HepG2 (cell line): ENCODE measurements at regions not wholly inside any gene's neighbourhood (a gene's known extent, or its start where the extent isn't known, plus 50 kb on each side); places are given as distances from the start of the nearest gene placed in this dataset.

Experiments
- ATAC-seq: fragments of 200-7000 bp; cut with Tn5 transposase; 3 replicates; pipeline ENCODE4 v1.9.1; 2020; ENCODE audit warnings: mild to moderate bottlenecking, moderate library complexity
- BruUV-seq: library from RNA; stranded (reverse); fragments of 400-500 nt; replicated peaks from 2 replicates; lab custom pipeline; 2021; lab: Mats Ljungman, UMichigan
- CTCF ChIA-PET: fragments of 300-600 bp; formaldehyde crosslinking; extraction: SDS; loops from one replicate; lab custom pipeline; 2021; ENCODE audit warnings: low total read pairs, inconsistent platforms, low intra/inter-chr PET ratio; lab: Yijun Ruan, JAX
- POLR2A ChIA-PET: fragments of 350-600 bp; sonication (Branson Sonifier 250); formaldehyde crosslinking; loops from one replicate; lab custom pipeline; 2020; ENCODE audit warnings: antibody characterized with exemption, inconsistent platforms; lab: Yijun Ruan, JAX
- DNase-seq: peaks from one replicate; pipeline ENCODE4 v3.0.0-alpha.2; 2015; ENCODE audit warnings: low spot score
- FAIRE-seq: peaks from 3 replicates; lab custom pipeline; 2011; peaks lifted over from hg19 to GRCh38; lab: Jason Lieb, UNC
- H2AFZ ChIP-seq: one replicate; pipeline ENCODE4 v1.6.1; 2011; ENCODE audit warnings: low read length, inconsistent platforms
- H3K27ac ChIP-seq: fragments of 300-600 bp; 3 replicates; pipeline ENCODE4 v1.8.0; 2011; ENCODE audit warnings: mixed run types, mild to moderate bottlenecking, mixed read lengths, low read length, inconsistent platforms; ENCODE audit not compliant: insufficient read depth; ENCODE audit errors: extremely low read length
- H3K27me3 ChIP-seq, 2 experiments: fragments of 200-600 bp in 1 of 2; 2 replicates in 1 of 2; 3 replicates in 1 of 2; pipeline versions ENCODE4 v1.6.0 to v1.8.0; 2011; ENCODE audit warnings: low read length in 2 of 2, mild to moderate bottlenecking in 2 of 2, moderate library complexity in 2 of 2, inconsistent platforms in 1 of 2; ENCODE audit not compliant: insufficient read depth in 2 of 2, control insufficient read depth in 1 of 2
- H3K36me3 ChIP-seq, 2 experiments: fragments of 200-600 bp in 1 of 2; replicated peaks in 1 of 2; 2 replicates in 1 of 2; 3 replicates in 1 of 2; pipeline versions ENCODE4 v1.5.1 to v1.8.0; 2011; ENCODE audit warnings: low read length in 2 of 2, inconsistent platforms in 1 of 2; ENCODE audit not compliant: insufficient read depth in 2 of 2, control insufficient read depth in 1 of 2
- H3K4me1 ChIP-seq: 2 replicates; pipeline ENCODE4 v1.5.1; 2012; ENCODE audit warnings: low read length, inconsistent platforms; ENCODE audit not compliant: insufficient read depth
- H3K4me2 ChIP-seq: 2 replicates; pipeline ENCODE4 v1.6.0; 2011; ENCODE audit warnings: low read depth, low read length, inconsistent platforms
- H3K4me3 ChIP-seq, 3 experiments: fragments of 200-600 bp in 1 of 3; sonication (generic), shearing (Covaris generic) in 1 of 3; replicated peaks in 1 of 3; 2 replicates each; pipeline ENCODE4 v1.5.1; 2011 to 2016; ENCODE audit warnings: low read length in 3 of 3, inconsistent platforms in 2 of 3, low read depth in 2 of 3, mild to moderate bottlenecking in 2 of 3, control low read depth in 1 of 3, mixed read lengths in 1 of 3; ENCODE audit not compliant: insufficient read depth in 1 of 3
- H3K79me2 ChIP-seq: one replicate; pipeline ENCODE4 v1.6.1; 2011; ENCODE audit warnings: low read length, inconsistent platforms; ENCODE audit not compliant: insufficient read depth
- H3K9ac ChIP-seq: 2 replicates; pipeline ENCODE4 v1.6.0; 2011; ENCODE audit warnings: mild to moderate bottlenecking, low read depth, low read length, inconsistent platforms; ENCODE audit not compliant: insufficient read depth
- H3K9me3 ChIP-seq: 2 replicates; pipeline ENCODE4 v1.5.1; 2012; ENCODE audit warnings: mild to moderate bottlenecking, low read length
- H4K20me1 ChIP-seq: 2 replicates; pipeline ENCODE4 v1.6.0; 2011; ENCODE audit warnings: inconsistent platforms, mild to moderate bottlenecking, low read length, moderate library complexity; ENCODE audit not compliant: insufficient read depth
- DNMT1 ChIP-seq: sonication (generic); formaldehyde crosslinking; IDR thresholded peaks from 2 replicates; pipeline ENCODE4 v1.5.1; 2020; ENCODE audit warnings: mild to moderate bottlenecking, missing genetic modification reagents
- DRAP1 ChIP-seq: IDR thresholded peaks from 2 replicates; pipeline ENCODE4 v1.6.1; 2016; ENCODE audit warnings: missing genetic modification reagents, missing compliant biosample characterization
- ESRRA ChIP-seq: sonication (generic); formaldehyde crosslinking; IDR thresholded peaks from 2 replicates; pipeline ENCODE4 v1.5.1; 2020; ENCODE audit warnings: mild to moderate bottlenecking, low read depth, missing genetic modification reagents
- ETV5 ChIP-seq: IDR thresholded peaks from 2 replicates; pipeline ENCODE4 v1.6.1; 2018; ENCODE audit warnings: missing biosample characterization, missing genetic modification reagents, inconsistent platforms, borderline replicate concordance
- HIVEP1 ChIP-seq: sonication (generic); formaldehyde crosslinking; IDR thresholded peaks from 2 replicates; pipeline ENCODE4 v1.4.0; 2020; ENCODE audit warnings: mild to moderate bottlenecking, missing genetic modification reagents
- HNRNPK ChIP-seq: fragments of 200-400 bp; formaldehyde crosslinking; IDR thresholded peaks from 2 replicates; pipeline ENCODE4 v1.6.1; 2018; ENCODE audit warnings: low read length, low read depth, moderate library complexity, mild to moderate bottlenecking; ENCODE audit not compliant: poor library complexity, severe bottlenecking
- SP2 ChIP-seq: sonication (generic); formaldehyde crosslinking; IDR thresholded peaks from 2 replicates; pipeline ENCODE4 v1.5.1; 2020; ENCODE audit warnings: mild to moderate bottlenecking, missing genetic modification reagents
- ZBTB2 ChIP-seq: sonication (generic); formaldehyde crosslinking; IDR thresholded peaks from 2 replicates; pipeline ENCODE4 v1.8.0; 2022; ENCODE audit warnings: low read depth, missing genetic modification reagents
- ZBTB43 ChIP-seq: sonication (generic); formaldehyde crosslinking; conservative IDR thresholded peaks from 2 replicates; pipeline ENCODE4 v1.4.0; 2020; ENCODE audit warnings: missing genetic modification reagents
- ZNF275 ChIP-seq: sonication (generic); formaldehyde crosslinking; IDR thresholded peaks from 2 replicates; pipeline ENCODE4 v1.8.0; 2022; ENCODE audit warnings: missing genetic modification reagents, mild to moderate bottlenecking, inconsistent platforms, borderline replicate concordance
- ZNF44 ChIP-seq: sonication (generic); formaldehyde crosslinking; IDR thresholded peaks from 2 replicates; pipeline ENCODE4 v1.5.1; 2020; ENCODE audit warnings: mild to moderate bottlenecking, missing genetic modification reagents
- ZNF639 ChIP-seq: conservative IDR thresholded peaks from 2 replicates; pipeline ENCODE4 v1.6.1; 2018; ENCODE audit warnings: missing genetic modification reagents
- ZNF660 ChIP-seq: sonication (generic); formaldehyde crosslinking; IDR thresholded peaks from 2 replicates; pipeline ENCODE4 v1.5.1; 2020; ENCODE audit warnings: mild to moderate bottlenecking, low read depth, missing genetic modification reagents, borderline replicate concordance
- ZNF768 ChIP-seq: sonication (generic); formaldehyde crosslinking; IDR thresholded peaks from 2 replicates; pipeline ENCODE4 v1.4.0; 2020; ENCODE audit warnings: missing genetic modification reagents
- WGBS: methylation state at CpG from one replicate; pipeline ENCODE4 v1.1.6; 2017; ENCODE audit warnings: low lambda C conversion rate; 5-methylcytosine and 5-hydroxymethylcytosine counted together
- in situ Hi-C: cut with HindIII; loops from 2 replicates; pipeline ENCODE4 v1.10.0; 2017; ENCODE audit warnings: low pct_unique_long_range_greater_than_20kb; ENCODE audit not compliant: extremely low pct_ligation_motif_present
- intact Hi-C: fragments of 100-400 bp; cut with micrococcal nuclease; formaldehyde crosslinking; loops from one replicate; pipeline ENCODE4 v1.10.0; 2022; ENCODE audit not compliant: unreplicated experiment

GRCh38 chr13:80139196-80139595, 201.7 kb downstream of the SPRY2 start:
- DNase-seq (no peak), ATAC-seq (no peak), FAIRE-seq (no peak)
- Histone ChIP-seq H3K27ac (no peak overlapping the region), H4K20me1 (no peaks in the 10 kb centered on the region), H3K9ac (no peak overlapping the region), H3K27me3 (no peaks in the 10 kb centered on the region), H2AFZ (no peak overlapping the region), H3K36me3 (no peaks in the 10 kb centered on the region), H3K79me2 (no peaks in the 10 kb centered on the region), H3K9me3 (no peaks in the 10 kb centered on the region), H3K4me1 (no peaks in the 10 kb centered on the region), H3K4me2 (no peak overlapping the region), H3K4me3 (no peak overlapping the region)
- no TSS peak for BruUV-seq
- WGBS = 45% methylated on average over 2 of the region's 2 CpGs
- ChIA-PET CTCF (no interaction called here), POLR2A (no interaction called here)
- intact Hi-C loops = no loop called here
- in situ Hi-C loops = no loop called here
- TF ChIP-seq HNRNPK (no peak), SP2 (CRISPR knock-in tag) (no peak), ZNF660 (no peak), ZNF639 (CRISPR knock-in tag) (no peak), ZBTB43 (CRISPR knock-in tag) (no peak), ETV5 (CRISPR knock-in tag) (no peak), ZNF768 (no peak), DRAP1 (CRISPR knock-in tag) (no peak), HIVEP1 (no peak), DNMT1 (CRISPR knock-in tag) (no peak), ZNF275 (CRISPR knock-in tag) (no peak), ZNF44 (CRISPR knock-in tag) (no peak), ZBTB2 (CRISPR knock-in tag) (no peak), ESRRA (CRISPR knock-in tag) (no peak)
